ENCODE measurements at regions not wholly inside any gene's neighbourhood (a gene's known extent, or its start where the extent isn't known, plus 50 kb on each side); places are given as distances from the start of the nearest gene placed in this dataset.

GRCh38 chr18:46423226-46423805, 233.7 kb downstream of the LOXHD1 start:
- Histone ChIP-seq H3K4me1 (ENCODE audit: control insufficient read depth, insufficient read depth, low read length) (peaks cover 6% of the 10 kb centered on the region), H3K27ac (ENCODE audit: low read length) (no peak overlapping the region), H3K4me3 (ENCODE audit: low read length) (no peak overlapping the region), H3K9me3 (ENCODE audit: control insufficient read depth, low read length) (no peaks in the 10 kb centered on the region), H3K27me3 (ENCODE audit: control insufficient read depth, insufficient read depth) (no peaks in the 10 kb centered on the region)
- 97% methylated on average over 4 of the region's 4 CpGs for WGBS
- DNase-seq = no peak
- no peak for ATAC-seq
- intact Hi-C loops (cut with DNase I) = no loop called here

- no peaks in the 10 kb centered on the region for H3K9me3 ChIP-seq (ENCODE audit: control insufficient read depth, low read length)
- WGBS = 60% methylated on average over 8 of the region's 8 CpGs
- intact Hi-C loops (cut with DNase I) = no loop called here
These were observed 232.1 kb downstream of the LOXHD1 start for GRCh38 chr18:46424898-46425297.

DNA sequence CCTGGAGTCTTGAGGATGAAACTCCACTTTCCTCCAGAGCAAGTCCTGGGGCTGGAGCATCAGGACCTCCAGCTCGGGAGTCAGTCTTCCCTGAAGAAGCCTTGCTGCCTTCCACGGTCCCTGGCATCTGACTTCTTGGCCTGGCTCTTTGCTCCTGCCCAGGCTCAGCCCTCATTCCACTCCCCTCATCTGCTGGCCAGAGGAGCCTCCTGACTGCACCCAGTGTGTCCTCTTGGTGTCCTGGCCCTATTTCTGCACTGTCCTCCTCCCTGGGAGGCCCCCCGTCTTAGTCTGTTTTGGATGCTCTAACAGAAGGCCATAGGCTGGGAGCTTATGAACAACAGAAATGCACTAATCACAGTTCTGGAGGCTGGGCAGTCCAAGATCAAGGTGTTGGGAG, 231.5 kb downstream of the LOXHD1 start:
- 87% methylated on average over 3 of the region's 3 CpGs for WGBS

More at GRCh38 chr18:46424898-46425297, 232.1 kb downstream of the LOXHD1 start:
- ATAC-seq = peak; percentile 23 to 39
- DNase-seq = no peak
- no peaks in the 10 kb centered on the region for H3K4me1 ChIP-seq (ENCODE audit: control insufficient read depth, insufficient read depth, low read length)
- no peak overlapping the region for H3K4me3 ChIP-seq (ENCODE audit: low read length)
- no peak overlapping the region for H3K27ac ChIP-seq (ENCODE audit: low read length)
- no peaks in the 10 kb centered on the region for H3K27me3 ChIP-seq (ENCODE audit: control insufficient read depth, insufficient read depth)

GRCh38 chr18:46426021-46426678, 230.9 kb downstream of the LOXHD1 start:
- ATAC-seq (no peak), DNase-seq (no peak)
- no peaks in the 10 kb centered on the region for H3K27me3 ChIP-seq (ENCODE audit: control insufficient read depth, insufficient read depth)
- WGBS = 80% methylated on average over 5 of the region's 5 CpGs
- no peak overlapping the region for H3K27ac ChIP-seq (ENCODE audit: low read length)
- intact Hi-C loops (cut with DNase I) = no loop called here
- no peaks in the 10 kb centered on the region for H3K4me1 ChIP-seq (ENCODE audit: control insufficient read depth, insufficient read depth, low read length)
- H3K9me3 ChIP-seq (ENCODE audit: control insufficient read depth, low read length) = no peaks in the 10 kb centered on the region
- no peak overlapping the region for H3K4me3 ChIP-seq (ENCODE audit: low read length)

More for the DNA sequence above, 231.5 kb downstream of the LOXHD1 start:
- no peak overlapping the region for H3K4me3 ChIP-seq (ENCODE audit: low read length)
- H3K27ac ChIP-seq (ENCODE audit: low read length) = no peak overlapping the region
- ATAC-seq (peak in 1 of 2 donors; percentile 16), DNase-seq (no peak)
- H3K4me1 ChIP-seq (ENCODE audit: control insufficient read depth, insufficient read depth, low read length) = no peaks in the 10 kb centered on the region
- intact Hi-C loops (cut with DNase I) = no loop called here
- no peaks in the 10 kb centered on the region for H3K27me3 ChIP-seq (ENCODE audit: control insufficient read depth, insufficient read depth)
- no peaks in the 10 kb centered on the region for H3K9me3 ChIP-seq (ENCODE audit: control insufficient read depth, low read length)

DNA sequence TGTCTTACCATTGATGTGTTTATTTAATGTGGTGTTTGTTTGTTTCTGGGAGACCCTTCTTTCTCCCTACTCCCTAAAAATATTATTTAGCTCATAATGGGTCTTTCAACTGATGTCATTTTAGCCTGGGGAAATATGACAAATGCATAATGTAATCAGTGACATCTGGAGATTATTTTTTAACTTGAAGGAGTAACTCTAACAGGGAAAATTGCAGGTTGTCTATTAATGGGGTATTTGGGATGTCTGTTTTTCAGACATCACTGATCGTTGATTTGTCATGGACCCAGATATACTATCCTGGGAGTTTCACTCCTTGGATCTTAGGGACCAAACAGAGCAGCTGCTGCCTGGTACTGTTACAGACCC, 230.4 kb downstream of the LOXHD1 start:
- DNase-seq = no peak
- no peak overlapping the region for H3K27ac ChIP-seq (ENCODE audit: low read length)
- no peaks in the 10 kb centered on the region for H3K9me3 ChIP-seq (ENCODE audit: control insufficient read depth, low read length)
- H3K4me3 ChIP-seq (ENCODE audit: low read length) = no peak overlapping the region
- H3K4me1 ChIP-seq (ENCODE audit: control insufficient read depth, insufficient read depth, low read length) = no peaks in the 10 kb centered on the region
- no peaks in the 10 kb centered on the region for H3K27me3 ChIP-seq (ENCODE audit: control insufficient read depth, insufficient read depth)
- WGBS = 95% methylated on average over 1 of the region's 1 CpG
- intact Hi-C loops (cut with DNase I) = no loop called here
- ATAC-seq = no peak

Data from right cardiac atrium (tissue), 5 donors.